Activated CD4-positive, alpha-beta memory T cell treated with anti-CD3 and anti-CD28 coated beads, Interleukin-2, amount 10 ng/mL, durations not matched to agents 7 days and 5 days (primary cell): ENCODE measurements at regions not wholly inside any gene's neighbourhood (a gene's known extent, or its start where the extent isn't known, plus 50 kb on each side); places are given as distances from the start of the nearest gene placed in this dataset.
"Not testable (repeated sequence)": the region's sequence is repeated elsewhere in the genome, so short reads cannot be mapped to it uniquely, and the experiment has no call there.

ENCODE experiments used
- CTCF ChIA-PET: fragments of 350-600 bp; sonication (Branson Sonifier 250); formaldehyde crosslinking; loops from one replicate; lab custom pipeline; 2021; ENCODE audit warnings: antibody characterized with exemption, inconsistent platforms; lab: Charles Lee
- POLR2A ChIA-PET: fragments of 350-600 bp; sonication (Branson Sonifier 250); formaldehyde crosslinking; loops from one replicate; lab custom pipeline; 2021; ENCODE audit warnings: antibody characterized with exemption; lab: Charles Lee
- DNase-seq: peaks from one replicate; pipeline ENCODE4 v3.0.0-alpha.2; 2020
- H3K27ac Mint-ChIP-seq: one replicate; pipeline ENCODE4 v1.8.0; 2021; ENCODE audit warnings: mild to moderate bottlenecking, mixed read lengths
- H3K27me3 Mint-ChIP-seq: one replicate; pipeline ENCODE4 v1.8.0; 2021; ENCODE audit warnings: mixed read lengths
- H3K36me3 Mint-ChIP-seq: one replicate; pipeline ENCODE4 v1.8.0; 2021; ENCODE audit warnings: low read depth, mixed read lengths
- H3K4me1 Mint-ChIP-seq: one replicate; pipeline ENCODE4 v1.8.0; 2021; ENCODE audit warnings: mixed read lengths
- H3K4me3 Mint-ChIP-seq: one replicate; pipeline ENCODE4 v1.8.0; 2021; ENCODE audit warnings: mild to moderate bottlenecking, mixed read lengths
- H3K9me3 Mint-ChIP-seq: one replicate; pipeline ENCODE4 v1.8.0; 2021; ENCODE audit warnings: mixed read lengths

GRCh38 chr16:29310852-29311314 lies 95.6 kb downstream of the NPIPB11 start:
- POLR2A ChIA-PET: no interaction called here
- no peak for DNase-seq
- H3K4me1 Mint-ChIP-seq: no peaks in the 10 kb centered on the region
- no peaks in the 10 kb centered on the region for H3K27me3 Mint-ChIP-seq
- no peaks in the 10 kb centered on the region for H3K9me3 Mint-ChIP-seq
- no peak overlapping the region for H3K4me3 Mint-ChIP-seq
- CTCF ChIA-PET: no interaction called here
- H3K27ac Mint-ChIP-seq: no peak overlapping the region
- no peaks in the 10 kb centered on the region for H3K36me3 Mint-ChIP-seq

GRCh38 chr16:29310243-29310642 lies 96.3 kb downstream of the NPIPB11 start:
- H3K27me3 Mint-ChIP-seq, POLR2A ChIA-PET, H3K9me3 Mint-ChIP-seq, DNase-seq, H3K4me1 Mint-ChIP-seq, H3K27ac Mint-ChIP-seq, CTCF ChIA-PET, H3K4me3 Mint-ChIP-seq, H3K36me3 Mint-ChIP-seq: not testable (repeated sequence)

DNA sequence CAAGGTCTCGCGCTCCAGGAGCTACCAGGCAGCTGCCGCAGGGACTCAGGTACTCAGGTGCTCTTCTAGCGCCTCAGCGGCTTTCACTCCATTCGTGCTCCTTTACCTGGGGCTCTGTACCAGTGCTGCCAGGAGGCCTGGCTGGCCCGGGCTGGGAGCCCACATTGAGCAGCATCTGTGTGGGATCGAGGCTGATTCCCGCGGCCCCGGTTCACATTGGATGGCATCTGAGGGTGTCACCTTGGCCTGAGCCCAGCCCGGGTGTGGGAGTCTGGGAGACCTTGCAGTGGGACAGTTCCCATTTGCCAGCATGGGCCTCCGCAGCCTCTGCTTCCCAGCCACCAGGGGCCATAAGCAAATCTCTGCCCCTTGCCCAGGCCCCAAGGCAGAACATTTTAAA lies 96.9 kb downstream of the NPIPB11 start:
- H3K27me3 Mint-ChIP-seq, POLR2A ChIA-PET, H3K36me3 Mint-ChIP-seq, H3K9me3 Mint-ChIP-seq, CTCF ChIA-PET, H3K27ac Mint-ChIP-seq, DNase-seq, H3K4me3 Mint-ChIP-seq, H3K4me1 Mint-ChIP-seq: not testable (repeated sequence)

DNA sequence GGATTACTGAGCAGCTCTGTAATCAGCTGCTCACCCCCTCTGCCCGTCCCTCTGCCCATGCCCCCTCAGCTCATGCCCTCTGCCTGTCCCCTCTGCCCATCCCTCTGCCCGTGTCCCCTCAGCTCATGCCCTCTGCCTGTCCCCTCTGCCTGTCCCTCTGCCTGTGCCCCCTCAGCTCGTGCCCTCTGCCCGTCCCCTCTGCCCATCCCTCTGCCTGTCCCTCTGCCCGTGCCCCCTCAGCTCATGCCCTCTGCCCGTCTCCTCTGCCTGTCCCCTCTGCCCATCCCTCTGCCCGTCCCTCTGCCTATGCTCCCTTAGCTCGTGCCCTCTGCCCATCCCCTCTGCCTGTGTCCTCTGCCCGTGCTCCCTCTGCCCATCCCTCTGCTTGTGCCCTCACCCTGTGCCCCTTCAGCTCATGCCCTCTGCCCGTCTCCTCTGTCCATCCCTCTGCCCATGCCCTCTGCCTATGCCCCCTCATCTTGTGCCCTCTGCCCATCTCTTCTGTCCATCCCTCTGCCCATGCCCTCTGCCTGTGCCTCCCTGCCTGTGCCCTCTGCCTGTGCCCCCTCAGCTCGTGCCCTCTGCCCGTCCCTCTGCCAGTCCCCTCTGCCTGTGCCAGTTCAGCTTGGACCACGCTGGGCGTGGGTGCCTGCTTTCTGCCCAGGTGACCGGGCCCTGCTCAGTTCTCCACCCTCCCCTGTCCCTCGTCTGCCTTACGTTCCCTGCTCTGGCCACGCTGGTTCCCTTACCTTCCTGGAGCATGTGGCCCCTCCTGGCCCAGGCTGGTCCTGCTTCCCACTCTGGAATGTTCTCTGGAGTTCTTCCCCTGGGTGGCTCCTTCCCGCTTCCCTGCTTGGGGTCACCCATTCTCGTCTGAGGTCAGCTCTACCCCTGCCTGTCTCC lies 97.6 kb downstream of the NPIPB11 start:
- ChIA-PET CTCF (no interaction called here), POLR2A (no interaction called here)
- no peak for DNase-seq
- H3K27ac Mint-ChIP-seq: no peak overlapping the region
- H3K36me3 Mint-ChIP-seq: no peaks in the 10 kb centered on the region
- H3K9me3 Mint-ChIP-seq: no peaks in the 10 kb centered on the region
- H3K4me3 Mint-ChIP-seq: no peak overlapping the region
- H3K27me3 Mint-ChIP-seq: no peaks in the 10 kb centered on the region
- H3K4me1 Mint-ChIP-seq: no peaks in the 10 kb centered on the region

- ChIA-PET CTCF (no interaction called here), POLR2A (no interaction called here)
- H3K4me1 Mint-ChIP-seq: no peaks in the 10 kb centered on the region
- DNase-seq: no peak
- no peaks in the 10 kb centered on the region for H3K36me3 Mint-ChIP-seq
- no peak overlapping the region for H3K4me3 Mint-ChIP-seq
- H3K27me3 Mint-ChIP-seq: no peaks in the 10 kb centered on the region
- no peaks in the 10 kb centered on the region for H3K9me3 Mint-ChIP-seq
- no peak overlapping the region for H3K27ac Mint-ChIP-seq
Observed at GRCh38 chr16:29307598-29308507, 98.7 kb downstream of the NPIPB11 start.

DNA sequence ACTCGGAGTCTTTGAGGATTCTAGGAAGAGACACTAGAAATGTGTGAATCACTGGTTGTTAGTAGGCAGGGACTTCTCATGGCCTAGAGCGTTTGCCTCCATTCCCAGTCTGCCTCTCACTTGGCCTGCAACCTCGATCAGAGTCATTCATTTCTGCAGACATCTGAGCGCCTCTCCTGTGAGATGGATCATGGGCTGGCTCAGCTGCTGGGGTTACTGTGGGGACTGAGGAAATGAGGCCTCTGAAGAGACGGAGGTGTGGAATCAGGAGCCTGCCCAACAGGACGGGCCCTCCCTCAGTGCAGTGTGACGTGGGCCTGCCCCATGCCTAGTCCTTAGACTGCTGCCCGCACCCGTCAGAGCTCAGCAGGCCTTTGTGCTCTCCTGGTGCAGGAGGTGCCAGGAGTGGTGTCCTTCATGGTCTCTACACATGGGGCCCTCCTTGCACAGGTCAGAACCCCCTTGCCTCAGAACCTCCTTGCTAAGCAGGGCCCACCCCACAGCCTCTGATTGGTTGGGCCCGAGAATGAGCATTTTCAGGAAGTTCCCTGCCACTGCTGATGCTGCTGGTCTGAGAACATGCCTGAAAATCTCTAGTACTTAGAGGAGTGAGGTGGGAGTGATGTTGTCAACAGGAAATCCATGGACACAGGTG lies 99.4 kb downstream of the NPIPB11 start:
- CTCF ChIA-PET: no interaction called here

DNA sequence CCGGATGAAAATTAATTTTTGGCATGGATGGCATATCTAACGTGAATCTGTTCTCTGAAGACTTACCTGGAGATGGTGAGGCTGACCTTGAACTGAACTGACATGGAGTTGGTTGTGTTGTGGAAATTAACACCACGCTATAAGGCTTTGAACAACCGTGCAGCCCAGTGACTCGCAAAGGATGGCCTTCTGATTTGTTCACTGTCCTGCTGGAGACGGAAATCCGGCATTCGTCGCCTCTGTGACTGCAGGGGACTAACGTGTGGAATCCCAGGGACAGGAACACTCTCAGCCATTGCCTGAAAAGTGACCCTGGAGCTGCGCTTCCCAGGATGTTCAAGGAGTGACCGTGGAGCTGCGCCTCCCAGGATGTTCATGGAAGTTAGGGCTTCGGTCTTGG lies 100.3 kb downstream of the NPIPB11 start:
- Mint-ChIP-seq H3K4me1 (no peaks in the 10 kb centered on the region), H3K9me3 (no peaks in the 10 kb centered on the region), H3K4me3 (no peak overlapping the region), H3K36me3 (no peaks in the 10 kb centered on the region), H3K27me3 (no peaks in the 10 kb centered on the region), H3K27ac (no peak overlapping the region)
- ChIA-PET POLR2A (no interaction called here), CTCF (no interaction called here)
- no peak for DNase-seq

More for the DNA sequence above, 99.4 kb downstream of the NPIPB11 start:
- Mint-ChIP-seq H3K27ac (no peak overlapping the region), H3K36me3 (no peaks in the 10 kb centered on the region), H3K27me3 (no peaks in the 10 kb centered on the region), H3K9me3 (no peaks in the 10 kb centered on the region), H3K4me1 (no peaks in the 10 kb centered on the region), H3K4me3 (no peak overlapping the region)
- POLR2A ChIA-PET: no interaction called here
- no peak for DNase-seq

DNA sequence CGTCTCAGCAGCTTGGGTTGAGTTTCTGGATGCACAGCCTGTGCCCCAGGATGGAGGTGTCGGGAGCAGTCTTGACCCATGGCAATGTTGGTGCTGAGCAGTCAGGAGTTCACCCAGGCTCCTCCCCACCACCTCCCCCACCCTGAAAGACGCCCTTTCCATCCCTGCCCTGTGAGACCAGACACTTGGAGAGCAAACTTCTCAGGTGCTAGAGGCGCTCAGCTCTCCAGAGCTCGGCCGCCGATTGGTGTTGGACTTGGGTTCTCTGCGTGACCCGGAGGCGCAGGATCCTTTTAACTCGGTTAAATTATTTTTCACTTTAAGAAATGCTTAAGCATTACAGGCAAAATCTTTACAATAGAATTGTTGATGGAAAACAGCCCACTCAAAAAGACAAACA lies 101.5 kb downstream of the NPIPB11 start:
- H3K27ac Mint-ChIP-seq, H3K4me1 Mint-ChIP-seq, DNase-seq, H3K4me3 Mint-ChIP-seq, POLR2A ChIA-PET, H3K36me3 Mint-ChIP-seq, CTCF ChIA-PET, H3K9me3 Mint-ChIP-seq, H3K27me3 Mint-ChIP-seq: not testable (repeated sequence)

- POLR2A ChIA-PET: no interaction called here
- no peak overlapping the region for H3K4me3 Mint-ChIP-seq
- peaks cover 7% of the 10 kb centered on the region for H3K4me1 Mint-ChIP-seq
- no peaks in the 10 kb centered on the region for H3K27me3 Mint-ChIP-seq
- no peaks in the 10 kb centered on the region for H3K36me3 Mint-ChIP-seq
- H3K9me3 Mint-ChIP-seq: no peaks in the 10 kb centered on the region
- CTCF ChIA-PET: no interaction called here
- no peak for DNase-seq
- H3K27ac Mint-ChIP-seq: no peak overlapping the region
Observed at GRCh38 chr16:29304251-29304650, 102.3 kb downstream of the NPIPB11 start.

- Mint-ChIP-seq H3K27ac (no peak overlapping the region), H3K36me3 (no peaks in the 10 kb centered on the region), H3K4me3 (no peak overlapping the region), H3K4me1 (peaks cover 7% of the 10 kb centered on the region), H3K27me3 (no peaks in the 10 kb centered on the region), H3K9me3 (no peaks in the 10 kb centered on the region)
- ChIA-PET CTCF (no interaction called here), POLR2A (no interaction called here)
- DNase-seq: no peak
Observed at GRCh38 chr16:29303520-29303919, 103.0 kb downstream of the NPIPB11 start.

- DNase-seq: no peak
- peaks cover 7% of the 10 kb centered on the region for H3K4me1 Mint-ChIP-seq
- no peaks in the 10 kb centered on the region for H3K36me3 Mint-ChIP-seq
- no peaks in the 10 kb centered on the region for H3K9me3 Mint-ChIP-seq
- no peak overlapping the region for H3K27ac Mint-ChIP-seq
- ChIA-PET POLR2A (no interaction called here), CTCF (no interaction called here)
- H3K27me3 Mint-ChIP-seq: no peaks in the 10 kb centered on the region
- H3K4me3 Mint-ChIP-seq: no peak overlapping the region
Observed at GRCh38 chr16:29302976-29303375, 103.5 kb downstream of the NPIPB11 start.

DNA sequence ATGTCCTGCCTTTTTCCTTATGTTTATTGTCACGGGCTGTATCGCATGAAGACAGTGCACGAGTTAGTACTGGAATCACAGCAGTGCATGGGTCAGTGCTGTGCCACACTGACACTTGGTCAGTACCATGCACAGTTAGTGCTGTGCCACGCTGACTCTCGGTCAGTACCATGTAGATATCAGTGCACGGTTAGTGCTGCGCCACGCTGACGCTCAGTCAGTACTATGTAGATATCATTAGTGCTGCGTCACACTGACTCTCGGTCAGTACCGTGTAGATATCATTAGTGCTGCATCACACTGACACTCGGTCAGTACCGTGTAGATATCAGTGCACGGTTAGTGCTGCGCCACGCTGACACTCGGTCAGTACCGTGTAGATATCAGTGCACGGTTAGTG lies 104.1 kb downstream of the NPIPB11 start:
- POLR2A ChIA-PET, DNase-seq, H3K4me1 Mint-ChIP-seq, H3K4me3 Mint-ChIP-seq, H3K9me3 Mint-ChIP-seq, H3K36me3 Mint-ChIP-seq, CTCF ChIA-PET, H3K27me3 Mint-ChIP-seq, H3K27ac Mint-ChIP-seq: not testable (repeated sequence)

- H3K4me3 Mint-ChIP-seq, H3K27ac Mint-ChIP-seq, DNase-seq, H3K36me3 Mint-ChIP-seq, POLR2A ChIA-PET, H3K9me3 Mint-ChIP-seq, CTCF ChIA-PET, H3K4me1 Mint-ChIP-seq, H3K27me3 Mint-ChIP-seq: not testable (repeated sequence)
Observed at GRCh38 chr16:29301662-29302285, 104.7 kb downstream of the NPIPB11 start.
